HG02610 (cell line): ENCODE measurements at regions not wholly inside any gene's neighbourhood (a gene's known extent, or its start where the extent isn't known, plus 50 kb on each side); places are given as distances from the start of the nearest gene placed in this dataset.

Experiments
- ATAC-seq: cut with Tn5 transposase; IDR thresholded peaks from one replicate; pipeline ENCODE4 v1.9.1; 2021; ENCODE audit warnings: mild to moderate bottlenecking, moderate library complexity; ENCODE audit not compliant: unreplicated experiment

- no peak for ATAC-seq
These were observed 384.5 kb upstream of the CDH4 start for GRCh38 chr20:60867589-60867988.

- no peak for ATAC-seq
These were observed 383.7 kb upstream of the CDH4 start for GRCh38 chr20:60868316-60868891.

GRCh38 chr20:60869087-60869486 is 383.0 kb upstream of the CDH4 start:
- no peak for ATAC-seq

- ATAC-seq = no peak
These were observed 382.4 kb upstream of the CDH4 start for GRCh38 chr20:60869625-60870024.

- no peak for ATAC-seq
These were observed 382.0 kb upstream of the CDH4 start for GRCh38 chr20:60870040-60870439.

- no peak for ATAC-seq
These were observed 379.8 kb upstream of the CDH4 start for GRCh38 chr20:60872224-60872623.

- no peak for ATAC-seq
These were observed 374.8 kb upstream of the CDH4 start for GRCh38 chr20:60877071-60877857.

GRCh38 chr20:60882836-60883235 is 369.2 kb upstream of the CDH4 start:
- ATAC-seq = no peak

GRCh38 chr20:60883496-60883895 is 368.6 kb upstream of the CDH4 start:
- peak; percentile 45 for ATAC-seq

- no peak for ATAC-seq
These were observed 367.8 kb upstream of the CDH4 start for GRCh38 chr20:60884277-60884676.

GRCh38 chr20:60888771-60889170 is 363.3 kb upstream of the CDH4 start:
- ATAC-seq = no peak

- ATAC-seq = no peak
These were observed 359.8 kb upstream of the CDH4 start for GRCh38 chr20:60892095-60892813.

GRCh38 chr20:60894091-60894490 is 358.0 kb upstream of the CDH4 start:
- no peak for ATAC-seq

- no peak for ATAC-seq
These were observed 356.5 kb upstream of the CDH4 start for GRCh38 chr20:60895363-60896079.

- no peak for ATAC-seq
These were observed 354.1 kb upstream of the CDH4 start for GRCh38 chr20:60897976-60898375.

GRCh38 chr20:60899320-60899719 is 352.7 kb upstream of the CDH4 start:
- ATAC-seq = no peak

- ATAC-seq = no peak
These were observed 351.4 kb upstream of the CDH4 start for GRCh38 chr20:60900618-60901017.

- no peak for ATAC-seq
These were observed 350.2 kb upstream of the CDH4 start for GRCh38 chr20:60901831-60902230.

GRCh38 chr20:60903325-60903971 is 348.6 kb upstream of the CDH4 start:
- no peak for ATAC-seq

GRCh38 chr20:60904730-60905129 is 347.3 kb upstream of the CDH4 start:
- ATAC-seq = no peak

GRCh38 chr20:60905919-60906318 is 346.1 kb upstream of the CDH4 start:
- no peak for ATAC-seq
